HepG2 (cell line): ENCODE measurements at regions not wholly inside any gene's neighbourhood (a gene's known extent, or its start where the extent isn't known, plus 50 kb on each side); places are given as distances from the start of the nearest gene placed in this dataset.

Source experiments
- ATAC-seq: fragments of 200-7000 bp; cut with Tn5 transposase; 3 replicates; pipeline ENCODE4 v1.9.1; 2020; ENCODE audit warnings: mild to moderate bottlenecking, moderate library complexity
- BruUV-seq: library from RNA; stranded (reverse); fragments of 400-500 nt; replicated peaks from 2 replicates; lab custom pipeline; 2021; lab: Mats Ljungman, UMichigan
- CTCF ChIA-PET: fragments of 300-600 bp; formaldehyde crosslinking; extraction: SDS; loops from one replicate; lab custom pipeline; 2021; ENCODE audit warnings: low total read pairs, inconsistent platforms, low intra/inter-chr PET ratio; lab: Yijun Ruan, JAX
- POLR2A ChIA-PET: fragments of 350-600 bp; sonication (Branson Sonifier 250); formaldehyde crosslinking; loops from one replicate; lab custom pipeline; 2020; ENCODE audit warnings: antibody characterized with exemption, inconsistent platforms; lab: Yijun Ruan, JAX
- DNase-seq: peaks from one replicate; pipeline ENCODE4 v3.0.0-alpha.2; 2015; ENCODE audit warnings: low spot score
- FAIRE-seq: peaks from 3 replicates; lab custom pipeline; 2011; peaks lifted over from hg19 to GRCh38; lab: Jason Lieb, UNC
- H2AFZ ChIP-seq: one replicate; pipeline ENCODE4 v1.6.1; 2011; ENCODE audit warnings: low read length, inconsistent platforms
- H3K27ac ChIP-seq: fragments of 300-600 bp; 3 replicates; pipeline ENCODE4 v1.8.0; 2011; ENCODE audit warnings: mixed run types, mild to moderate bottlenecking, mixed read lengths, low read length, inconsistent platforms; ENCODE audit not compliant: insufficient read depth; ENCODE audit errors: extremely low read length
- H3K27me3 ChIP-seq, 2 experiments: fragments of 200-600 bp in 1 of 2; 2 replicates in 1 of 2; 3 replicates in 1 of 2; pipeline versions ENCODE4 v1.6.0 to v1.8.0; 2011; ENCODE audit warnings: low read length in 2 of 2, mild to moderate bottlenecking in 2 of 2, moderate library complexity in 2 of 2, inconsistent platforms in 1 of 2; ENCODE audit not compliant: insufficient read depth in 2 of 2, control insufficient read depth in 1 of 2
- H3K36me3 ChIP-seq, 2 experiments: fragments of 200-600 bp in 1 of 2; replicated peaks in 1 of 2; 2 replicates in 1 of 2; 3 replicates in 1 of 2; pipeline versions ENCODE4 v1.5.1 to v1.8.0; 2011; ENCODE audit warnings: low read length in 2 of 2, inconsistent platforms in 1 of 2; ENCODE audit not compliant: insufficient read depth in 2 of 2, control insufficient read depth in 1 of 2
- H3K4me1 ChIP-seq: 2 replicates; pipeline ENCODE4 v1.5.1; 2012; ENCODE audit warnings: low read length, inconsistent platforms; ENCODE audit not compliant: insufficient read depth
- H3K4me2 ChIP-seq: 2 replicates; pipeline ENCODE4 v1.6.0; 2011; ENCODE audit warnings: low read depth, low read length, inconsistent platforms
- H3K4me3 ChIP-seq, 3 experiments: fragments of 200-600 bp in 1 of 3; sonication (generic), shearing (Covaris generic) in 1 of 3; replicated peaks in 1 of 3; 2 replicates each; pipeline ENCODE4 v1.5.1; 2011 to 2016; ENCODE audit warnings: low read length in 3 of 3, inconsistent platforms in 2 of 3, low read depth in 2 of 3, mild to moderate bottlenecking in 2 of 3, control low read depth in 1 of 3, mixed read lengths in 1 of 3; ENCODE audit not compliant: insufficient read depth in 1 of 3
- H3K79me2 ChIP-seq: one replicate; pipeline ENCODE4 v1.6.1; 2011; ENCODE audit warnings: low read length, inconsistent platforms; ENCODE audit not compliant: insufficient read depth
- H3K9ac ChIP-seq: 2 replicates; pipeline ENCODE4 v1.6.0; 2011; ENCODE audit warnings: mild to moderate bottlenecking, low read depth, low read length, inconsistent platforms; ENCODE audit not compliant: insufficient read depth
- H3K9me3 ChIP-seq: 2 replicates; pipeline ENCODE4 v1.5.1; 2012; ENCODE audit warnings: mild to moderate bottlenecking, low read length
- H4K20me1 ChIP-seq: 2 replicates; pipeline ENCODE4 v1.6.0; 2011; ENCODE audit warnings: inconsistent platforms, mild to moderate bottlenecking, low read length, moderate library complexity; ENCODE audit not compliant: insufficient read depth
- ATRX ChIP-seq: sonication (generic); formaldehyde crosslinking; IDR thresholded peaks from 2 replicates; pipeline ENCODE4 v1.4.0; 2020; ENCODE audit warnings: missing genetic modification reagents, borderline replicate concordance
- GATAD1 ChIP-seq: IDR thresholded peaks from 2 replicates; pipeline ENCODE4 v1.6.1; 2016; ENCODE audit warnings: missing genetic modification reagents, missing compliant biosample characterization
- HNF4G ChIP-seq, 2 experiments: sonication (generic) in 1 of 2; formaldehyde crosslinking in 1 of 2; IDR thresholded peaks; 2 replicates each; pipeline versions ENCODE4 v1.4.0 to v1.6.1; 2011 to 2020; ENCODE audit warnings: borderline replicate concordance in 2 of 2, low read depth in 2 of 2, mild to moderate bottlenecking in 2 of 2, low read length in 1 of 2, missing genetic modification reagents in 1 of 2, moderate library complexity in 1 of 2
- HNRNPH1 ChIP-seq: fragments of 200-400 bp; formaldehyde crosslinking; optimal IDR thresholded peaks from 2 replicates; pipeline ENCODE3; 2017; ENCODE audit warnings: mild to moderate bottlenecking, low read depth, low read length
- MEIS2 ChIP-seq: sonication (generic); formaldehyde crosslinking; IDR thresholded peaks from 2 replicates; pipeline ENCODE4 v1.9.0; 2021; ENCODE audit warnings: mild to moderate bottlenecking, missing genetic modification reagents
- NPAS2 ChIP-seq: sonication (generic); formaldehyde crosslinking; IDR thresholded peaks from 2 replicates; pipeline ENCODE4 v1.8.0; 2022; ENCODE audit warnings: mild to moderate bottlenecking, missing genetic modification reagents, borderline replicate concordance
- NR0B2 ChIP-seq: sonication (generic); formaldehyde crosslinking; IDR thresholded peaks from 2 replicates; pipeline ENCODE4 v1.4.0; 2020; ENCODE audit warnings: mild to moderate bottlenecking, missing genetic modification reagents
- SOX6 ChIP-seq, 2 experiments: fragments of 450-650 bp in 1 of 2; sonication (generic) in 1 of 2; formaldehyde crosslinking in 1 of 2; IDR thresholded peaks; 2 replicates each; pipeline versions ENCODE4 v1.4.0 to v1.6.1; 2017 to 2020; ENCODE audit warnings: antibody characterized with exemption in 1 of 2, mild to moderate bottlenecking in 1 of 2, missing genetic modification reagents in 1 of 2
- ZBTB10 ChIP-seq: sonication (generic); formaldehyde crosslinking; IDR thresholded peaks from 2 replicates; pipeline ENCODE4 v1.4.0; 2020; ENCODE audit warnings: missing genetic modification reagents, borderline replicate concordance
- ZBTB38 ChIP-seq: sonication (generic); formaldehyde crosslinking; IDR thresholded peaks from 2 replicates; pipeline ENCODE4 v1.5.1; 2020; ENCODE audit warnings: mild to moderate bottlenecking, missing genetic modification reagents
- ZC3H4 ChIP-seq: sonication (generic); formaldehyde crosslinking; IDR thresholded peaks from 2 replicates; pipeline ENCODE4 v1.4.0; 2020; ENCODE audit warnings: missing genetic modification reagents, borderline replicate concordance
- ZNF225 ChIP-seq: sonication (generic); formaldehyde crosslinking; IDR thresholded peaks from 2 replicates; pipeline ENCODE4 v1.4.0; 2020; ENCODE audit warnings: mild to moderate bottlenecking, missing genetic modification reagents
- ZNF253 ChIP-seq: sonication (generic); formaldehyde crosslinking; IDR thresholded peaks from 2 replicates; pipeline ENCODE4 v1.8.0; 2022; ENCODE audit warnings: mild to moderate bottlenecking, missing genetic modification reagents, borderline replicate concordance
- ZNF263 ChIP-seq: sonication (generic); formaldehyde crosslinking; IDR thresholded peaks from 2 replicates; pipeline ENCODE4 v1.4.0; 2020; ENCODE audit warnings: missing genetic modification reagents
- ZNF75D ChIP-seq: sonication (generic); formaldehyde crosslinking; IDR thresholded peaks from 2 replicates; pipeline ENCODE4 v1.8.1; 2023; ENCODE audit warnings: missing genetic modification reagents, mild to moderate bottlenecking, borderline replicate concordance
- WGBS: methylation state at CpG from one replicate; pipeline ENCODE4 v1.1.6; 2017; ENCODE audit warnings: low lambda C conversion rate; 5-methylcytosine and 5-hydroxymethylcytosine counted together
- in situ Hi-C: cut with HindIII; loops from 2 replicates; pipeline ENCODE4 v1.10.0; 2017; ENCODE audit warnings: low pct_unique_long_range_greater_than_20kb; ENCODE audit not compliant: extremely low pct_ligation_motif_present
- intact Hi-C: fragments of 100-400 bp; cut with micrococcal nuclease; formaldehyde crosslinking; loops from one replicate; pipeline ENCODE4 v1.10.0; 2022; ENCODE audit not compliant: unreplicated experiment
- TF ChIP-seq, protein P1 (sequence below): sonication (generic); formaldehyde crosslinking; IDR thresholded peaks from 2 replicates; pipeline ENCODE4 v1.9.0; 2022; ENCODE audit warnings: low read depth, missing genetic modification reagents
- TF ChIP-seq, protein P2 (sequence below): sonication (generic); formaldehyde crosslinking; IDR thresholded peaks from 2 replicates; pipeline ENCODE4 v1.4.0; 2020; ENCODE audit warnings: missing genetic modification reagents, low read depth, mild to moderate bottlenecking, borderline replicate concordance

DNA sequence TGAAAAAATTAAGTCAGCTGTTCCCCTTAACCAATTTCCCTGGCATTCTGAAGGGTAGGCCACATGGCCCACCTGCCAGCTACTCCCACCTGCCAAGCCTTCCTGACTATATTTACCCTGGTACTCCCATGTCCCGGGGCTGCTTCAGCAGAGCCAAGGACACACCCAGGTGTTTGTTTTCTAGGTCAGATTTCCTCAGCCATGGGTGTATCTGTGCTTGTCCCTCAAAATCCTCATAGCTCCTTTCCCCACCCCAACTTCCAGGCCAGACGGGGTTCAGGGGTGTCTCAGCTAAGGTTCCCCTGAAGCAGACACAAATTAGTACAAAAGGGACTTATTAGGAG lies 139.4 kb upstream of the CDYL start (continued):
- TF ChIP-seq ZBTB38 (CRISPR knock-in tag) (no peak), SOX6 (IDR thresholded peaks at IDR 0.05) (no peak), SOX6 (CRISPR knock-in tag; IDR thresholded peaks at IDR 0.05) (no peak), ZNF75D (CRISPR knock-in tag) (no peak), ZC3H4 (no peak)

GRCh38 chr6:4636191-4636880 lies 139.9 kb upstream of the CDYL start:
- in situ Hi-C loops: no loop called here
- POLR2A ChIA-PET: no interaction called here
- Histone ChIP-seq H3K79me2 (no peaks in the 10 kb centered on the region), H3K4me3 (no peak overlapping the region), H3K9me3 (no peaks in the 10 kb centered on the region), H3K4me1 (no peaks in the 10 kb centered on the region), H2AFZ (no peak overlapping the region), H3K36me3 (no peaks in the 10 kb centered on the region), H3K4me2 (no peak overlapping the region), H3K27ac (no peak overlapping the region), H3K9ac (no peak overlapping the region), H3K27me3 (peaks cover 0 to 3% of the 10 kb centered on the region in 2 experiments; a peak in 1 of 5 replicates), H4K20me1 (no peaks in the 10 kb centered on the region)
- intact Hi-C loops: no loop called here
- no peak for DNase-seq
- no peak for FAIRE-seq
- 54% methylated on average over 14 of the region's 14 CpGs for WGBS
- ATAC-seq: no peak
- CTCF ChIA-PET: no interaction called here
- no TSS peak for BruUV-seq
- TF ChIP-seq HNRNPH1 (no peak), ZNF253 (CRISPR knock-in tag) (no peak), MEIS2 (CRISPR knock-in tag) (no peak), ZNF263 (CRISPR knock-in tag) (no peak), ZBTB10 (no peak), ATRX (CRISPR knock-in tag) (no peak), HNF4G (IDR thresholded peaks at IDR 0.05; ENCODE audit: borderline replicate concordance, low read depth, low read length) (no peak), HNF4G (CRISPR knock-in tag; IDR thresholded peaks at IDR 0.05; ENCODE audit: borderline replicate concordance, low read depth) (no peak), NR0B2 (CRISPR knock-in tag) (no peak), ZNF225 (CRISPR knock-in tag) (no peak), NPAS2 (CRISPR knock-in tag) (no peak), GATAD1 (CRISPR knock-in tag) (no peak)
- TF ChIP-seq, protein P1, sequence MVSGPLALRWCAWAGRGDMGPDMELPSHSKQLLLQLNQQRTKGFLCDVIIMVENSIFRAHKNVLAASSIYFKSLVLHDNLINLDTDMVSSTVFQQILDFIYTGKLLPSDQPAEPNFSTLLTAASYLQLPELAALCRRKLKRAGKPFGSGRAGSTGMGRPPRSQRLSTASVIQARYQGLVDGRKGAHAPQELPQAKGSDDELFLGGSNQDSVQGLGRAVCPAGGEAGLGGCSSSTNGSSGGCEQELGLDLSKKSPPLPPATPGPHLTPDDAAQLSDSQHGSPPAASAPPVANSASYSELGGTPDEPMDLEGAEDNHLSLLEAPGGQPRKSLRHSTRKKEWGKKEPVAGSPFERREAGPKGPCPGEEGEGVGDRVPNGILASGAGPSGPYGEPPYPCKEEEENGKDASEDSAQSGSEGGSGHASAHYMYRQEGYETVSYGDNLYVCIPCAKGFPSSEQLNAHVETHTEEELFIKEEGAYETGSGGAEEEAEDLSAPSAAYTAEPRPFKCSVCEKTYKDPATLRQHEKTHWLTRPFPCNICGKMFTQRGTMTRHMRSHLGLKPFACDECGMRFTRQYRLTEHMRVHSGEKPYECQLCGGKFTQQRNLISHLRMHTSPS (CRISPR knock-in tag): no peak
- TF ChIP-seq, protein P2, sequence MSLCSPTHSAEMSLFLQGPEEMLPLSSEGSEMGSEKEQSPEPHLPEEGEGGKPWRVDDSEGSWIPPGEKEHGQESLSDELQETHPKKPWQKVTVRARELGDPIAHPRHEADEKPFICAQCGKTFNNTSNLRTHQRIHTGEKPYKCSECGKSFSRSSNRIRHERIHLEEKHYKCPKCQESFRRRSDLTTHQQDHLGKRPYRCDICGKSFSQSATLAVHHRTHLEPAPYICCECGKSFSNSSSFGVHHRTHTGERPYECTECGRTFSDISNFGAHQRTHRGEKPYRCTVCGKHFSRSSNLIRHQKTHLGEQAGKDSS (CRISPR knock-in tag): no peak
